ENCODE measurements at regions not wholly inside any gene's neighbourhood (a gene's known extent, or its start where the extent isn't known, plus 50 kb on each side); places are given as distances from the start of the nearest gene placed in this dataset.

DNA sequence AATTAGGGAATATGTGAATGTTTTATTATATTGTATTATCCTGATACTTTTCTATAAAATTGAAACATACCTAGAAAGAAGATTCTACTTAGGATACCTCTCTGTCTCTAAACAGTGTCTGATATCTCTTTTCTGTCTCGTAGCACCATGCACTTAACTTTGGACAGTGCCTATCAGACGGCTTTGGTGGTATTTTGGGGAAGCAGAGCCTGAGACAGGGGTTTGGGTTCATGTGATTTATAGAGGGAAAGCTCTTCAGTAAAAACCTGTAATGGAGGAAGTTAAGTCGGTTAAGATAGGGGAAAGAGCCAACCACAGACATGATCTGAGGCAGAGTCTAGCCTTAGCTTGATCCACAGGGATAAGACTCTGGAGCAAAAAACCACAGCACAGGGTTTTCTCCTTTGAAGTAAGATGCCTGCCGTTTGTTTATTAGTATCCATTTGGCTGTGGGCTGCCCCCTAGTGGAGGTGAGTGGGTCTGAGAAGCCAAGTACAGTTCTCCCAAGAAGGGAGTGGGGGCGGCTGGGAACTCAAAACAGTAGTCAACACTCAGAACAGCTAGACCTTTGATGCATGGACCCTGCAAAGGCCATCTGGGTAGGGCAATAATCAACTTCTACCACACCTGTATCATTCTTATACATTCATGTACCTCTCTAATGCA is 141.2 kb upstream of the ASTN2 start:
- no peaks in the 10 kb centered on the region for H3K4me1 ChIP-seq
- peak; percentile 60 for DNase-seq (ENCODE audit: low spot score)
- H3K27ac ChIP-seq = no peak overlapping the region
- H3K27me3 ChIP-seq = no peaks in the 10 kb centered on the region
- H3K9me3 ChIP-seq = no peaks in the 10 kb centered on the region
- TF ChIP-seq, protein P1, sequence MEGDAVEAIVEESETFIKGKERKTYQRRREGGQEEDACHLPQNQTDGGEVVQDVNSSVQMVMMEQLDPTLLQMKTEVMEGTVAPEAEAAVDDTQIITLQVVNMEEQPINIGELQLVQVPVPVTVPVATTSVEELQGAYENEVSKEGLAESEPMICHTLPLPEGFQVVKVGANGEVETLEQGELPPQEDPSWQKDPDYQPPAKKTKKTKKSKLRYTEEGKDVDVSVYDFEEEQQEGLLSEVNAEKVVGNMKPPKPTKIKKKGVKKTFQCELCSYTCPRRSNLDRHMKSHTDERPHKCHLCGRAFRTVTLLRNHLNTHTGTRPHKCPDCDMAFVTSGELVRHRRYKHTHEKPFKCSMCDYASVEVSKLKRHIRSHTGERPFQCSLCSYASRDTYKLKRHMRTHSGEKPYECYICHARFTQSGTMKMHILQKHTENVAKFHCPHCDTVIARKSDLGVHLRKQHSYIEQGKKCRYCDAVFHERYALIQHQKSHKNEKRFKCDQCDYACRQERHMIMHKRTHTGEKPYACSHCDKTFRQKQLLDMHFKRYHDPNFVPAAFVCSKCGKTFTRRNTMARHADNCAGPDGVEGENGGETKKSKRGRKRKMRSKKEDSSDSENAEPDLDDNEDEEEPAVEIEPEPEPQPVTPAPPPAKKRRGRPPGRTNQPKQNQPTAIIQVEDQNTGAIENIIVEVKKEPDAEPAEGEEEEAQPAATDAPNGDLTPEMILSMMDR (IDR thresholded peaks at IDR 0.05) = peak in 1 of 2 donors; percentile 57
- no peaks in the 10 kb centered on the region for H3K36me3 ChIP-seq
- H3K4me3 ChIP-seq = no peak overlapping the region

DNA sequence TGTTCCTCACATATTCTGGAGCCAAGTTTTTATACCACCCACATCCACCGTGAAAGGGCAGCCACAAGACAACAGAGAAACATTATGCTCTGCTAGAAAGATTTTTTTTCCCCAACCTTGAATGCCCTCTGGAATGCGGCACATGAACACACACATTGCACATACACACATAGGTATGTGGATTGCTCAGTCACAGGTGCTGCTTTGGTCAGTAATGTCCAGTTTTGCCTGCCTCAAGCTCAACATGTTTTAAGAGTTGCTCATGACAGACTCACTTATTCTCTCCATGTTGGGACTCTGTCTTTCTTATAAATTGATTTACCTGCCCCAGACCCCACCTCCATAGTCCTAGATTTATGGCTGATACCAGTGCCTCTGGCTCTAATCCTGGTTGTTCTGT is 138.0 kb upstream of the ASTN2 start:
- Histone ChIP-seq H3K9me3 (no peaks in the 10 kb centered on the region), H3K4me3 (no peak overlapping the region), H3K36me3 (no peaks in the 10 kb centered on the region), H3K27me3 (no peaks in the 10 kb centered on the region), H3K27ac (no peak overlapping the region), H3K4me1 (no peaks in the 10 kb centered on the region)
- no peak for DNase-seq (ENCODE audit: low spot score)
- TF ChIP-seq, protein P1 (IDR thresholded peaks at IDR 0.05) = no peak

DNA sequence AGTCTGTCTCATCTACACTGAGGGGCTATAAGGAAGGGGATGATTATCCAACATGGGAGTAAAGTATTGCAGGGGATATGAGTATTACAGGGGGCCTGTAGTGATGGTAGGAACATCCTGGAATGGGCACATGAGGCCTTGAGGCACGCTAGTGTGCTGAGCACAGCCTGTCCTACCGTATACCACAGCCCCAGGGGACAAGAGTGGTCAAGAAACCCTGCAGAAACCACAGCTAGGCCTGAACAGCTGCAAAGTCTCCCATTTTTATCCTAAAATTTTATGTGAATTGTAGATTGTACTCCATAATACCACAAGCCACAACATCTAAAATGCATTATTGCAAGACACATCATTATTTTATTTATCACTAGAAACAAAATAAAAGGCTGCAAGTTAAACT is 136.3 kb upstream of the ASTN2 start:
- H3K4me1 ChIP-seq = no peaks in the 10 kb centered on the region

DNA sequence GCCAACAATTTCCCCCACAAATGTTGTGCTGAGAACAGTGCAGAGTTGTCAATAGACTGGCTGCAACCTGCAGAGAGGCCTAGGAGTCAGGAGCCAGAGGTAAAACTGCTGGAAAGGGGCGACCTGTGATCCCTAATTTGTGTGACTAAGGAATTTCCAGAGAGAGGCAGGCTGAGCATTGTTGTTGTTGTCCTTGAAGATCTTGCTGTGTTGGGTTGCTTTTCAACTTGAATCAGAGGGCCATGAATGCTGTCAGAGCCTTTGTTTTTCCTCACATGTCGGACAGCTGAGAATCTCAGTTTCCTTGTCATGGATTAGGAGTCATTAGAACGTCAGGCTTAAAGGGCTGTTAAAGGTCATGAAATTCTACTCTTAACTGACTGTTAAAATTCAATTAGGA is 134.6 kb upstream of the ASTN2 start:
- Histone ChIP-seq H3K4me3 (no peak overlapping the region), H3K27me3 (no peaks in the 10 kb centered on the region), H3K9me3 (no peaks in the 10 kb centered on the region), H3K36me3 (no peaks in the 10 kb centered on the region), H3K4me1 (no peaks in the 10 kb centered on the region), H3K27ac (no peak overlapping the region)
- DNase-seq (ENCODE audit: low spot score) = no peak
- TF ChIP-seq, protein P1 (IDR thresholded peaks at IDR 0.05) = no peak

More for the DNA sequence above, 136.3 kb upstream of the ASTN2 start:
- no peak overlapping the region for H3K27ac ChIP-seq
- no peaks in the 10 kb centered on the region for H3K36me3 ChIP-seq
- no peak overlapping the region for H3K4me3 ChIP-seq
- TF ChIP-seq, protein P1 (IDR thresholded peaks at IDR 0.05) = no peak
- no peaks in the 10 kb centered on the region for H3K27me3 ChIP-seq
- H3K9me3 ChIP-seq = no peaks in the 10 kb centered on the region
- DNase-seq (ENCODE audit: low spot score) = no peak

DNA sequence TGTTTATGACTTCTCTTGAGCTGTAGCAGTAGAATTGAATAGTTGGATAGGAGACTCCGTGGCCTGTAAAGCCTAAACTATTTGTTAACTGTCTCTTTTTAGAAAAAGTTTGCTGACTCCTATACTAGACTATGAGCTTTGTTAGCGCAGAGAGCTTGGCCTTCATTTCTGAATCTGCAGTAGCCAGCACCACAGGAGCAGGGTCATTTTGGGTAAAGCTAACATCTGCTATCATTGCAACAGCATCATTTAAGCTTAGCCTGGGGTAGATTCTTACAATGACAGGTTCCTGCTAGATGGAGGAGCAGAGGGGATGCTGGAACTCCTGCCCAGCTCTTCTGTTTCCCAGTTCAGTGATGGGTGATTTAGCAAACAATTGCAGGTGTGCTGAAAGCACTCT is 133.7 kb upstream of the ASTN2 start:
- no peaks in the 10 kb centered on the region for H3K9me3 ChIP-seq
- H3K27ac ChIP-seq = no peak overlapping the region
- no peak for DNase-seq (ENCODE audit: low spot score)
- H3K4me1 ChIP-seq = no peaks in the 10 kb centered on the region
- no peaks in the 10 kb centered on the region for H3K27me3 ChIP-seq
- H3K36me3 ChIP-seq = no peaks in the 10 kb centered on the region
- TF ChIP-seq, protein P1 (IDR thresholded peaks at IDR 0.05) = no peak
- H3K4me3 ChIP-seq = no peak overlapping the region

DNA sequence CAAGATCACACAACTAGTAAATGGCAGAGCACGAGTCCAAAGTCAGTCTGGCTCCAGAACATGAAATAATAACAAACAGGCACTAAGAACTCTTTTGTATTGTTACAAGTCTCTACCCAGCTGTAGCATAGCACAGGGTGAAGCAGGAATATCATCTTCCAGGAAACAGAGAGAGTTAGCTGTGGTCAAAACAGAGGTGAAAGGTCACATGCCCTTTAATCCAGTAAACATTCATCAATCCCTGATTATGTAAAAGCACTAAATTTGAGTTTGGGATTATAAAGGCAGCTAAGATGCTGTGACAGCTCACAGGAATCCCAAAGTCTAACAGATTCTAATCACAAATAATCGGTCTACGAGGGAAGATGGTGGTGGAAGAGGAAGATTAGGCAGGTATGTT is 133.0 kb upstream of the ASTN2 start:
- H3K27ac ChIP-seq = no peak overlapping the region
- H3K4me1 ChIP-seq = no peaks in the 10 kb centered on the region
- TF ChIP-seq, protein P1 (IDR thresholded peaks at IDR 0.05) = no peak
- no peaks in the 10 kb centered on the region for H3K36me3 ChIP-seq
- no peak for DNase-seq (ENCODE audit: low spot score)
- H3K4me3 ChIP-seq = no peak overlapping the region
- no peaks in the 10 kb centered on the region for H3K27me3 ChIP-seq
- H3K9me3 ChIP-seq = no peaks in the 10 kb centered on the region

Data from right atrium auricular region (tissue), 2 donors.